ENCODE measurements at regions not wholly inside any gene's neighbourhood (a gene's known extent, or its start where the extent isn't known, plus 50 kb on each side); places are given as distances from the start of the nearest gene placed in this dataset.
A peak's percentile ranks its signal among the peaks of the same experiment; 100 is the strongest.

DNA sequence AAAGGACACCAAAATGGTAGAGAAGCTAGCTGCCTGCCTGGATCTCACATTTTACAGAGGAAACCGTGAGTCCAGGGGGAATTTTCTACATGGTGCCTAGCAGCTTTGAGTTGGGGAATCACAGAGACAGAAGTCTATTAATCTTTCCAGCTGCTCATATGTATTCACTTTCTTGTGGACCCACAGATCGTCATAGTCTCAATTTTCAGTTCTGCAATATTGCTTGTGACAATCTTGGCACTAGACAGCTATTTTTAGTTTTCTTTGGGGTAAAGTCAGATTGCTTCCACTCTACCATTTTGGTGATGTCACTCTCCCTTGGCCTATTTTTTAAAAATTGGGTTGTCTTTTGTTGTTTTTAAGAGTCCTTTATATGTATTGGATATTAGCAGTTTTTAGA, 233.4 kb upstream of the STK26 start:
- WGBS (ENCODE audit: missing lambda C conversion rate): 79% methylated on average over 2 of the region's 2 CpGs
- ChIA-PET CTCF (interaction anchor here (1.0 to 1.3 kb wide), 2 partner anchors 11 to 14 kb away, joined by 3 to 4 read pairs; no protein-coding TSS in a partner anchor), POLR2A (no interaction called here)
- FAIRE-seq: no peak
- no peak for TF ChIP-seq CEBPB (IDR thresholded peaks at IDR 0.05)
- TF ChIP-seq EP300 (IDR thresholded peaks at IDR 0.05): no peak
- no peak overlapping the region for H3K4me3 ChIP-seq
- H3K4me1 ChIP-seq: 0 out of 3 replicates have a peak, but pooled peaks cover 5% of the 10 kb centered on the region
- no peak for ATAC-seq
- no peak for DNase-seq (ENCODE audit: low read depth in 1 of 2, low spot score in 1 of 2)
- H3K9me3 ChIP-seq: no peaks in the 10 kb centered on the region
- H3K4me2 ChIP-seq: no peak overlapping the region
- no peak overlapping the region for H3K27ac ChIP-seq

GRCh38 chrX:131791608-131792355, 231.3 kb upstream of the STK26 start:
- Histone ChIP-seq H3K9me3 (no peaks in the 10 kb centered on the region), H3K4me1 (0 out of 3 replicates have a peak, but pooled peaks cover 5% of the 10 kb centered on the region), H3K4me3 (peak overlapping the region; percentile 59), H3K27ac (peak overlapping the region; percentile 90 to 92), H3K4me2 (peak overlapping the region; percentile 98)
- POLR2A ChIA-PET: no interaction called here
- CTCF ChIA-PET: interaction anchor here (0.6 to 1.9 kb wide), 7 partner anchors 9 to 775 kb away, joined by 3 to 7 read pairs (median 3); no protein-coding TSS in a partner anchor
- no peak for DNase-seq (ENCODE audit: low read depth in 1 of 2, low spot score in 1 of 2)
- TF ChIP-seq HOXB13 (CRISPR knock-in tag; IDR thresholded peaks at IDR 0.05; ENCODE audit: low read depth) (no peak), CEBPB (IDR thresholded peaks at IDR 0.05) (no peak), NR3C1 (IDR thresholded peaks at IDR 0.05) (no peak), KDM1A (IDR thresholded peaks at IDR 0.05; ENCODE audit: low read depth) (no peak), CHD2 (IDR thresholded peaks at IDR 0.05; ENCODE audit: low read length, partially characterized antibody) (no peak), MAX (IDR thresholded peaks at IDR 0.05) (no peak), MYC (IDR thresholded peaks at IDR 0.05; ENCODE audit: borderline replicate concordance, low read length) (no peak), JUN (IDR thresholded peaks at IDR 0.05) (no peak), SREBF2 (IDR thresholded peaks at IDR 0.05) (no peak), HOXA7 (CRISPR knock-in tag; IDR thresholded peaks at IDR 0.05) (no peak), EP300 (IDR thresholded peaks at IDR 0.05) (no peak), BHLHE40 (IDR thresholded peaks at IDR 0.05; ENCODE audit: low read depth, low read length) (no peak), ELK1 (IDR thresholded peaks at IDR 0.05; ENCODE audit: low read depth, low read length) (no peak), BCL3 (IDR thresholded peaks at IDR 0.05) (no peak), CBX8 (IDR thresholded peaks at IDR 0.05) (no peak), MAZ (IDR thresholded peaks at IDR 0.05; ENCODE audit: borderline replicate concordance, low read depth, low read length) (no peak), POLR2A (IDR thresholded peaks at IDR 0.05; ENCODE audit: low read length) (no peak), PHF8 (IDR thresholded peaks at IDR 0.05; ENCODE audit: borderline replicate concordance, low read depth) (no peak), HDAC2 (IDR thresholded peaks at IDR 0.05) (no peak)
- ATAC-seq: peak in 1 of 2 experiments; percentile 10; a peak in 1 of 6 replicates
- 5% methylated on average over 9 of the region's 9 CpGs for WGBS (ENCODE audit: missing lambda C conversion rate)
- FAIRE-seq: peak; percentile 59

- ATAC-seq (peak; percentile 93 to 97), DNase-seq (ENCODE audit: low read depth in 1 of 2, low spot score in 1 of 2) (peak; percentile 47 to 96), FAIRE-seq (peak; percentile 100)
- CTCF ChIA-PET: interaction anchor here (0.6 to 1.9 kb wide), 9 partner anchors 9 to 776 kb away, joined by 3 to 7 read pairs (median 3); no protein-coding TSS in a partner anchor
- under 1% methylated on average over 9 of the region's 13 CpGs for WGBS (ENCODE audit: missing lambda C conversion rate)
- Histone ChIP-seq H3K4me1 (0 out of 3 replicates have a peak, but pooled peaks cover 5% of the 10 kb centered on the region), H3K4me3 (peak overlapping the region; percentile 59), H3K27ac (peak overlapping the region; percentile 90 to 92), H3K4me2 (peak overlapping the region; percentile 98), H3K9me3 (no peaks in the 10 kb centered on the region)
- POLR2A ChIA-PET: no interaction called here
- TF ChIP-seq CBX8 (IDR thresholded peaks at IDR 0.05) (no peak), KDM1A (IDR thresholded peaks at IDR 0.05; ENCODE audit: low read depth) (no peak), JUN (IDR thresholded peaks at IDR 0.05) (peak in 1 of 2 experiments; percentile 41; a peak in 2 of 5 replicates), GATA3 (IDR thresholded peaks at IDR 0.05; ENCODE audit: borderline replicate concordance) (peak; percentile 44; the same call in 1 of the 2 replicates), RFX5 (IDR thresholded peaks at IDR 0.05) (no peak), HOXA7 (CRISPR knock-in tag; IDR thresholded peaks at IDR 0.05) (no peak), PHF8 (IDR thresholded peaks at IDR 0.05; ENCODE audit: borderline replicate concordance, low read depth) (no peak), HDAC2 (IDR thresholded peaks at IDR 0.05) (no peak), JUNB (IDR thresholded peaks at IDR 0.05) (no peak), TP53 (CRISPR knock-in tag; IDR thresholded peaks at IDR 0.05) (no peak), REST (IDR thresholded peaks at IDR 0.05) (no peak), ZC3H11A (IDR thresholded peaks at IDR 0.05) (no peak), SREBF2 (IDR thresholded peaks at IDR 0.05) (no peak), CHD2 (IDR thresholded peaks at IDR 0.05; ENCODE audit: low read length, partially characterized antibody) (no peak)
- TF ChIP-seq, protein P1, sequence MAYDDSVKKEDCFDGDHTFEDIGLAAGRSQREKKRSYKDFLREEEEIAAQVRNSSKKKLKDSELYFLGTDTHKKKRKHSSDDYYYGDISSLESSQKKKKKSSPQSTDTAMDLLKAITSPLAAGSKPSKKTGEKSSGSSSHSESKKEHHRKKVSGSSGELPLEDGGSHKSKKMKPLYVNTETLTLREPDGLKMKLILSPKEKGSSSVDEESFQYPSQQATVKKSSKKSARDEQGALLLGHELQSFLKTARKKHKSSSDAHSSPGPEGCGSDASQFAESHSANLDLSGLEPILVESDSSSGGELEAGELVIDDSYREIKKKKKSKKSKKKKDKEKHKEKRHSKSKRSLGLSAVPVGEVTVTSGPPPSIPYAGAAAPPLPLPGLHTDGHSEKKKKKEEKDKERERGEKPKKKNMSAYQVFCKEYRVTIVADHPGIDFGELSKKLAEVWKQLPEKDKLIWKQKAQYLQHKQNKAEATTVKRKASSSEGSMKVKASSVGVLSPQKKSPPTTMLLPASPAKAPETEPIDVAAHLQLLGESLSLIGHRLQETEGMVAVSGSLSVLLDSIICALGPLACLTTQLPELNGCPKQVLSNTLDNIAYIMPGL (CRISPR knock-in tag; IDR thresholded peaks at IDR 0.05; ENCODE audit: borderline replicate concordance): no peak
Observed at GRCh38 chrX:131792356-131792749, 230.7 kb upstream of the STK26 start.

All from A549 (cell line).